Thyroid gland (tissue), 4 donors: ENCODE measurements at regions not wholly inside any gene's neighbourhood (a gene's known extent, or its start where the extent isn't known, plus 50 kb on each side); places are given as distances from the start of the nearest gene placed in this dataset.

Source experiments
- DNase-seq, 2 donors: peaks; one replicate each; pipeline ENCODE4 v3.0.0-alpha.2; 2019
- H3K27ac ChIP-seq, 3 donors: fragments of 200-600 bp; sonication (generic); 1 replicate in 2 of 3; 2 replicates in 1 of 3; pipeline ENCODE4 v1.5.1; 2016 to 2019; ENCODE audit warnings: mild to moderate bottlenecking in 1 of 3, moderate library complexity in 1 of 3
- H3K27me3 ChIP-seq: fragments of 200-600 bp; sonication (generic); one replicate; pipeline ENCODE4 v1.5.1; 2019
- H3K36me3 ChIP-seq, 2 donors: fragments of 200-600 bp; sonication (generic); one replicate each; pipeline ENCODE4 v1.5.1; 2016 to 2019
- H3K4me1 ChIP-seq, 2 donors: fragments of 200-600 bp; sonication (generic); one replicate each; pipeline ENCODE4 v1.5.1; 2017 to 2019
- H3K4me3 ChIP-seq, 3 donors: fragments of 200-600 bp; sonication (generic); replicated peaks in 1 of 3; 1 replicate in 2 of 3; 2 replicates in 1 of 3; pipeline ENCODE4 v1.5.1; 2016; ENCODE audit warnings: mild to moderate bottlenecking in 1 of 3
- H3K9me3 ChIP-seq: fragments of 200-600 bp; sonication (generic); one replicate; pipeline ENCODE4 v1.5.1; 2017
- POLR2A ChIP-seq, 2 donors: fragments of 450-650 bp; IDR thresholded peaks; one replicate each; pipeline ENCODE4 v1.6.1; 2017; ENCODE audit warnings: antibody characterized with exemption in 2 of 2, mild to moderate bottlenecking in 2 of 2, moderate library complexity in 1 of 2
- WGBS, 2 donors: methylation state at CpG; one replicate each; pipeline ENCODE4 v1.1.5; 2017; 5-methylcytosine and 5-hydroxymethylcytosine counted together
- intact Hi-C: fragments of 100-400 bp; cut with DNase I; formaldehyde crosslinking; loops from one replicate; pipeline ENCODE4 v1.15.1; 2023
- TF ChIP-seq, protein P1 (sequence below), 6 experiments: fragments of 200-600 bp in 3 of 6; fragments of 450-650 bp in 3 of 6; sonication (generic) in 3 of 6; IDR thresholded peaks; one replicate each; pipeline ENCODE4 v1.5.1; 2016 to 2019; ENCODE audit warnings: antibody characterized with exemption in 6 of 6, mild to moderate bottlenecking in 2 of 6, inconsistent platforms in 1 of 6, moderate library complexity in 1 of 6

DNA sequence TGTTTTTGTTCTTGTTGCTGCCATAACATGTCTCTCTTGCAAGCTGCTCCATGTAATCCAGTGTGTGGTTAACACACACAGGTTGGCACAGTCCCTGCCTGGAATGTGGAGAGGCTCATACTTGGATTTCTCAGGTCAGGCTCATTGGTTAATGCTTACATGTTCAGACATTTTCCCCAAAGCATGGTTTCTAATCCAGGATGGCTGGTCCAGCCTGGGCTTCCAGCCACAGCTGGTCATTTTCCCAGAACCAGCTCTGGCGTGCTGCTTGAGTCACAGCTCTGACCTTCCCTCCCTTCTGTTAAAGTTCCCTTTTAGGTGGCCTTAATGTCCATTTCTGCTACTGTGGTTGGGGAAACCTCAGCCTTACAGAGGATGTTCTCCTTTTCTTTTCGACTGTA is 294.3 kb downstream of the TAF11L14 start:
- Histone ChIP-seq H3K27me3 (no peaks in the 10 kb centered on the region), H3K36me3 (no peaks in the 10 kb centered on the region), H3K9me3 (no peaks in the 10 kb centered on the region), H3K4me1 (no peaks in the 10 kb centered on the region), H3K4me3 (no peak overlapping the region), H3K27ac (no peak overlapping the region)
- DNase-seq: no peak
- intact Hi-C loops: no loop called here
- WGBS, 2 donors: 64 to 69% methylated on average over 2 of the region's 2 CpGs
- TF ChIP-seq POLR2A (IDR thresholded peaks at IDR 0.05): no peak
- TF ChIP-seq, protein P1, sequence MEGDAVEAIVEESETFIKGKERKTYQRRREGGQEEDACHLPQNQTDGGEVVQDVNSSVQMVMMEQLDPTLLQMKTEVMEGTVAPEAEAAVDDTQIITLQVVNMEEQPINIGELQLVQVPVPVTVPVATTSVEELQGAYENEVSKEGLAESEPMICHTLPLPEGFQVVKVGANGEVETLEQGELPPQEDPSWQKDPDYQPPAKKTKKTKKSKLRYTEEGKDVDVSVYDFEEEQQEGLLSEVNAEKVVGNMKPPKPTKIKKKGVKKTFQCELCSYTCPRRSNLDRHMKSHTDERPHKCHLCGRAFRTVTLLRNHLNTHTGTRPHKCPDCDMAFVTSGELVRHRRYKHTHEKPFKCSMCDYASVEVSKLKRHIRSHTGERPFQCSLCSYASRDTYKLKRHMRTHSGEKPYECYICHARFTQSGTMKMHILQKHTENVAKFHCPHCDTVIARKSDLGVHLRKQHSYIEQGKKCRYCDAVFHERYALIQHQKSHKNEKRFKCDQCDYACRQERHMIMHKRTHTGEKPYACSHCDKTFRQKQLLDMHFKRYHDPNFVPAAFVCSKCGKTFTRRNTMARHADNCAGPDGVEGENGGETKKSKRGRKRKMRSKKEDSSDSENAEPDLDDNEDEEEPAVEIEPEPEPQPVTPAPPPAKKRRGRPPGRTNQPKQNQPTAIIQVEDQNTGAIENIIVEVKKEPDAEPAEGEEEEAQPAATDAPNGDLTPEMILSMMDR (IDR thresholded peaks at IDR 0.05): no peak

DNA sequence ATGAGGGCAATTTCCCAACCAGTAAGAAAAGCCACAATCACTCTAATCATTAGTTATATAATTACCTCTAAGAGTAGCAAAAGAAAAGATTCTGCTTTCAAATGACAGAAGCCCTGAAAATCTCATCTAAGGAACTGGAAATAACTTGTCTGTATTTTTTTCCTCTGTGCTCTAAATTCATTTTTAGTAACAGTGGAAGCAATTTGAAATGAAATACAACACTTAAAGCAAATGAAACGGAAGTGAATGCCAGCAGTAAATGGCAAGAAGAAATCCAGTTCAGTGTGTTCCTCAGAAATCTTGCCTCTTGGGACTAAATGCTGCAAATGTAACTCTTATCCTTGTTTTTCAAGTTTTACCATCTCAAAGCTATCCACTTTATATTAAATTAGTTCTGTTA is 294.9 kb downstream of the TAF11L14 start:
- no peak overlapping the region for H3K4me3 ChIP-seq
- H3K27ac ChIP-seq: no peak overlapping the region
- 41 to 59% methylated on average over 1 of the region's 1 CpG for WGBS, 2 donors
- H3K9me3 ChIP-seq: no peaks in the 10 kb centered on the region
- DNase-seq: no peak
- intact Hi-C loops: no loop called here
- no peaks in the 10 kb centered on the region for H3K27me3 ChIP-seq
- H3K36me3 ChIP-seq: no peaks in the 10 kb centered on the region
- TF ChIP-seq POLR2A (IDR thresholded peaks at IDR 0.05): no peak
- TF ChIP-seq, protein P1 (IDR thresholded peaks at IDR 0.05): no peak
- H3K4me1 ChIP-seq: no peaks in the 10 kb centered on the region

DNA sequence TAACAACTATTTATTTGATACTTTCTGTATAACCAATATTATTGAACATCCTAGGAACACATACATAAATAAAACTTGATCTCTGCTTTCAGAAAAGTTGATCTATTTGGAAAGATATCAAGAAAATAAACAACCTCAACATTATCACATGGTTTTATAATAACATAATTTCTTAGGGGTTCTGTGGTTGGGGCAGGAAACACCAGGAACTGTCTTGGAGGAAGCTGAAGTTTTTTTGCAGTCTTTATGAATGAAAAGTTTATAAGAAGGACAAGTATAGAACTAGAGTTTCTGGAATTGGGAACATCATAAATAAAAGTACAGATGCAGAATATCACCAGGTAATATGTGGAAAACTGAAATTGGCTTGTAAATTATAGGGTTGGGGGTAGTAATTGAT is 296.1 kb downstream of the TAF11L14 start:
- Histone ChIP-seq H3K4me1 (no peaks in the 10 kb centered on the region), H3K27ac (no peak overlapping the region), H3K4me3 (no peak overlapping the region), H3K36me3 (no peaks in the 10 kb centered on the region), H3K27me3 (no peaks in the 10 kb centered on the region), H3K9me3 (no peaks in the 10 kb centered on the region)
- intact Hi-C loops: no loop called here
- no peak for DNase-seq
- no peak for TF ChIP-seq POLR2A (IDR thresholded peaks at IDR 0.05)
- TF ChIP-seq, protein P1 (IDR thresholded peaks at IDR 0.05): no peak

DNA sequence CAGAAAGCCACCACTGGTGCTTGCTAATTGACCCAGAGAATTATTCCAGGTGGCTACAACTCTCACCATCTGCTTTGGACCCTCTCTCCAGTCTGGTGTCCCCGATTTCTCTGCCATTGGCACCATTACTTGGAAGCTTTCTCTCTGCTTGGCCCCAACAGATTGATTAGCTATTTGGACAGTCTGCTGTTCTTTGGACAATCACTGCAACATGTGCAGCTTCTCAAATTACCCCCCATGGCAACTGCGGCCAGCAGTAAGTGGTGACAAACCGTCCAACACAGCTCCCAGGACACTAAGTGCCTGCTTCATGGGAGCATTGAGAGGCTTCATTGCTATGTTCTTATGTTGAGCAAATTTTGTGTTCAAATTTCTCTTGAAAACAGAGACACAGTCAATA is 309.8 kb downstream of the TAF11L14 start:
- no peak overlapping the region for H3K4me3 ChIP-seq
- H3K27ac ChIP-seq: no peak overlapping the region
- TF ChIP-seq, protein P1 (IDR thresholded peaks at IDR 0.05): no peak
- no peak for TF ChIP-seq POLR2A (IDR thresholded peaks at IDR 0.05)
- H3K27me3 ChIP-seq: no peaks in the 10 kb centered on the region
- no peaks in the 10 kb centered on the region for H3K4me1 ChIP-seq
- DNase-seq: no peak
- 60 to 83% methylated on average over 3 of the region's 3 CpGs for WGBS, 2 donors
- H3K9me3 ChIP-seq: no peaks in the 10 kb centered on the region
- intact Hi-C loops: no loop called here
- no peaks in the 10 kb centered on the region for H3K36me3 ChIP-seq

DNA sequence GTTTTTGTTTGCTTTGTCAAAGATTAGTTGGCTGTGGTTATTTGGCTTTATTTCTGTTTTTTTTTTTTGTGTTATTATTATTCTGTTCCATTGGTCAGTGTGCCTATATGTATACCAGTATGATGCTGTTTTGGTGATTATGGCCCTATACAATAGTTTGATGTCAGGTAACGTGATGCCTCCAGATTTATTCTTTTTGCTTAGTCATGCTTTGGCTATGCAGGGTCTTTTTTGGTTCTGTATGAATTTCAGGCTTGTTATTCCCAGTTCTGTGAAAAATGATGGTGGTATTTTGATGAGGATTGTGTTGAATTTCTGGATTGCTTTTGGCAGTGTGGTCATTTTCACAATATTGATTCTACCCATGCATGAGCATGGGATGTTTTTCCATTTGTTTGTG is 312.8 kb downstream of the TAF11L14 start:
- H3K4me3 ChIP-seq: no peak overlapping the region
- intact Hi-C loops: no loop called here
- 68 to 77% methylated on average over 1 of the region's 1 CpG for WGBS, 2 donors

More for the DNA sequence above, 312.8 kb downstream of the TAF11L14 start:
- H3K36me3 ChIP-seq: no peaks in the 10 kb centered on the region
- no peak for TF ChIP-seq POLR2A (IDR thresholded peaks at IDR 0.05)
- TF ChIP-seq, protein P1 (IDR thresholded peaks at IDR 0.05): no peak
- no peak overlapping the region for H3K27ac ChIP-seq
- no peaks in the 10 kb centered on the region for H3K9me3 ChIP-seq
- H3K4me1 ChIP-seq: no peaks in the 10 kb centered on the region
- DNase-seq: no peak
- no peaks in the 10 kb centered on the region for H3K27me3 ChIP-seq
